IMR-90 (cell line): ENCODE measurements at regions not wholly inside any gene's neighbourhood (a gene's known extent, or its start where the extent isn't known, plus 50 kb on each side); places are given as distances from the start of the nearest gene placed in this dataset.

Experiments
- CEBPB ChIP-seq: IDR thresholded peaks from 2 replicates; pipeline ENCODE4 v1.6.1; 2012; ENCODE audit warnings: low read depth, low read length, improper control_type of control experiment
- POLR2A ChIP-seq: IDR thresholded peaks from 2 replicates; pipeline ENCODE4 v1.6.1; 2012; ENCODE audit warnings: mild to moderate bottlenecking, low read depth, low read length
- TF ChIP-seq, protein P1 (sequence below): conservative IDR thresholded peaks from 2 replicates; pipeline ENCODE4 v1.5.1; 2012; ENCODE audit warnings: mild to moderate bottlenecking, low read depth, low read length, improper control_type of control experiment

GRCh38 chr2:220309215-220309614, 681.8 kb downstream of the SLC4A3 start:
- TF ChIP-seq POLR2A (no peak), CEBPB (no peak)
- TF ChIP-seq, protein P1, sequence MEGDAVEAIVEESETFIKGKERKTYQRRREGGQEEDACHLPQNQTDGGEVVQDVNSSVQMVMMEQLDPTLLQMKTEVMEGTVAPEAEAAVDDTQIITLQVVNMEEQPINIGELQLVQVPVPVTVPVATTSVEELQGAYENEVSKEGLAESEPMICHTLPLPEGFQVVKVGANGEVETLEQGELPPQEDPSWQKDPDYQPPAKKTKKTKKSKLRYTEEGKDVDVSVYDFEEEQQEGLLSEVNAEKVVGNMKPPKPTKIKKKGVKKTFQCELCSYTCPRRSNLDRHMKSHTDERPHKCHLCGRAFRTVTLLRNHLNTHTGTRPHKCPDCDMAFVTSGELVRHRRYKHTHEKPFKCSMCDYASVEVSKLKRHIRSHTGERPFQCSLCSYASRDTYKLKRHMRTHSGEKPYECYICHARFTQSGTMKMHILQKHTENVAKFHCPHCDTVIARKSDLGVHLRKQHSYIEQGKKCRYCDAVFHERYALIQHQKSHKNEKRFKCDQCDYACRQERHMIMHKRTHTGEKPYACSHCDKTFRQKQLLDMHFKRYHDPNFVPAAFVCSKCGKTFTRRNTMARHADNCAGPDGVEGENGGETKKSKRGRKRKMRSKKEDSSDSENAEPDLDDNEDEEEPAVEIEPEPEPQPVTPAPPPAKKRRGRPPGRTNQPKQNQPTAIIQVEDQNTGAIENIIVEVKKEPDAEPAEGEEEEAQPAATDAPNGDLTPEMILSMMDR = no peak
